ENCODE measurements at regions not wholly inside any gene's neighbourhood (a gene's known extent, or its start where the extent isn't known, plus 50 kb on each side); places are given as distances from the start of the nearest gene placed in this dataset.

DNA sequence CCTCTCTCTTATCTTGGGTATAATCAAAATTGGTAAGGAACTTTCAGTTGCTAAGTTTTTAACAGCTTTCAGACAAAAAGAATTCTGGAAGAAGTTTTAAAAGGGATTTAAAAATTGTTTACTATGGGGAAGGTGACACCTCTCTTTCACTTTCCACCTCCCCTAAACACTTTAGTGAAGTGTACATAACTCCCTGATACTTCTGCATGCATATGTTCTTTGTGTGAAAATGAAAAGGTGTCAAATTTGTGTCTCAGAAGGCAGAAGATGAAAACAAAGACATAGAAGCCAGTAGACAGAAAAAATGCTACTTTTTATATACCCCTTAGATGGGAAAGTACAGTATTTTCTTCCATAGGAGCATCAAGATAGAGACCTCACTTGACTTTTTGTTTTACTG is 117.8 kb downstream of the TMEM26 start:
- no peak overlapping the region for H3K4me3 Mint-ChIP-seq (ENCODE audit: unreplicated experiment)
- no peaks in the 10 kb centered on the region for H3K27me3 Mint-ChIP-seq (ENCODE audit: insufficient read depth, unreplicated experiment)

DNA sequence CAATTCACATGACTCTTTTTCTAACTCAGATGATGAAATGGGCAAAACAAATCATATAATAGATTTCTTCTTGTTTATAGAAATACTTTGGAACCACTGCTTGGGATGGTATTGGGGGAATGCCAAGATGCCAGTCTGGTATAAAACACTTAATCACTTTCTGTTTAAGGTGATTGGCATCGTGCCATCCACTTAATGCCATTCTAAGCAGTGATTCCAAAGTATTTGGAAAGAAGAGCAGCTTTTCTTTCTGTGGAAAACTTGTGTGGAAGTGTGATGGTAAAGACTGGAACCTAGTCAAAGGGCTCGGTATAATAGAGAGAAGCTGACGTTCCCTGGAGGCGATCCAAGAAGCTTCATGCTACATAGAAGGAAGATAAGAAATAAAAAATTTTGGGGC is 120.6 kb downstream of the TMEM26 start:
- Mint-ChIP-seq H3K9me3 (ENCODE audit: unreplicated experiment) (no peaks in the 10 kb centered on the region), H3K27ac (ENCODE audit: low read depth, unreplicated experiment) (no peak overlapping the region), H3K4me3 (ENCODE audit: unreplicated experiment) (no peak overlapping the region), H3K4me1 (ENCODE audit: insufficient read depth, unreplicated experiment) (peaks cover 9% of the 10 kb centered on the region), H3K36me3 (ENCODE audit: insufficient read depth, unreplicated experiment) (no peaks in the 10 kb centered on the region), H3K27me3 (ENCODE audit: insufficient read depth, unreplicated experiment) (no peaks in the 10 kb centered on the region)
- TF ChIP-seq CTCF (IDR thresholded peaks at IDR 0.05; ENCODE audit: unreplicated experiment) = no peak
- intact Hi-C loops (cut with micrococcal nuclease) = no loop called here
- ChIA-PET POLR2A (interaction anchor here (0.6 to 1.0 kb wide), 2 partner anchors 9 to 1949 kb away, joined by 3 read pairs; no protein-coding TSS in a partner anchor), CTCF (interaction anchor here (1.1 kb wide), 1 partner anchor 192 kb away, joined by 3 read pairs; no protein-coding TSS in a partner anchor)
- peak; percentile 23 for DNase-seq (ENCODE audit: unreplicated experiment)
- BruUV-seq (replicated peaks) = no TSS peak

More for the DNA sequence above, 117.8 kb downstream of the TMEM26 start:
- BruUV-seq (replicated peaks) = no TSS peak
- no peaks in the 10 kb centered on the region for H3K9me3 Mint-ChIP-seq (ENCODE audit: unreplicated experiment)
- H3K36me3 Mint-ChIP-seq (ENCODE audit: insufficient read depth, unreplicated experiment) = no peaks in the 10 kb centered on the region
- peaks cover 9% of the 10 kb centered on the region for H3K4me1 Mint-ChIP-seq (ENCODE audit: insufficient read depth, unreplicated experiment)
- no peak for TF ChIP-seq CTCF (IDR thresholded peaks at IDR 0.05; ENCODE audit: unreplicated experiment)
- POLR2A ChIA-PET = no interaction called here
- no peak overlapping the region for H3K27ac Mint-ChIP-seq (ENCODE audit: low read depth, unreplicated experiment)
- CTCF ChIA-PET = no interaction called here
- DNase-seq (ENCODE audit: unreplicated experiment) = no peak
- intact Hi-C loops (cut with micrococcal nuclease) = no loop called here

DNA sequence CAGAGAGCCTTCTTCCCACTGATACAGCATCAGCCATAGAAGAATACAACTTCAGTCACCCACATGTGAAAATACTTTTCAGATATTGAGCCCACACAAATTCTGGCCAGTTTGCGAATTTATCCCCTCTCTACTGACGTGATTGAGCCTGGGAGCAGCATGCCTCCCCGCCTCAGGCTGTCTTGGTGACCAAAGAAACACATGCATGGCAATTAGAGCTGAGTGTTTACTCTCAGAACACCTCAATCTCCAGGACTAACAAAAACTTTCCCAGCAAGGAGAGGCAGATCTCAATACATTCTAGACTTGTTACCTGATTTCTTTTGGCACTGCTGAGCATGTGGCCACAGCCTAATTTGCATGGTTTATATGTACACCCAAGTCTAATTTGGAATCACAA is 122.5 kb downstream of the TMEM26 start:
- H3K27ac Mint-ChIP-seq (ENCODE audit: low read depth, unreplicated experiment) = no peak overlapping the region
- ChIA-PET POLR2A (interaction anchor here (0.7 kb wide), 1 partner anchor 1967 kb away, joined by 3 read pairs; no protein-coding TSS in a partner anchor), CTCF (interaction anchor here (0.8 kb wide), 1 partner anchor 647 kb away, joined by 3 read pairs; no protein-coding TSS in a partner anchor)
- no peaks in the 10 kb centered on the region for H3K9me3 Mint-ChIP-seq (ENCODE audit: unreplicated experiment)
- intact Hi-C loops (cut with micrococcal nuclease) = no loop called here
- BruUV-seq (replicated peaks) = no TSS peak
- DNase-seq (ENCODE audit: unreplicated experiment) = no peak
- no peak overlapping the region for H3K4me3 Mint-ChIP-seq (ENCODE audit: unreplicated experiment)
- H3K36me3 Mint-ChIP-seq (ENCODE audit: insufficient read depth, unreplicated experiment) = no peaks in the 10 kb centered on the region
- H3K4me1 Mint-ChIP-seq (ENCODE audit: insufficient read depth, unreplicated experiment) = peaks cover 9% of the 10 kb centered on the region
- no peaks in the 10 kb centered on the region for H3K27me3 Mint-ChIP-seq (ENCODE audit: insufficient read depth, unreplicated experiment)
- no peak for TF ChIP-seq CTCF (IDR thresholded peaks at IDR 0.05; ENCODE audit: unreplicated experiment)

- no peak overlapping the region for H3K27ac Mint-ChIP-seq (ENCODE audit: low read depth, unreplicated experiment)
- POLR2A ChIA-PET = no interaction called here
- no TSS peak for BruUV-seq (replicated peaks)
- no peak for TF ChIP-seq CTCF (IDR thresholded peaks at IDR 0.05; ENCODE audit: unreplicated experiment)
- peaks cover 9% of the 10 kb centered on the region for H3K4me1 Mint-ChIP-seq (ENCODE audit: insufficient read depth, unreplicated experiment)
- no peaks in the 10 kb centered on the region for H3K9me3 Mint-ChIP-seq (ENCODE audit: unreplicated experiment)
- no peaks in the 10 kb centered on the region for H3K27me3 Mint-ChIP-seq (ENCODE audit: insufficient read depth, unreplicated experiment)
- CTCF ChIA-PET = no interaction called here
- no peak for DNase-seq (ENCODE audit: unreplicated experiment)
- H3K4me3 Mint-ChIP-seq (ENCODE audit: unreplicated experiment) = no peak overlapping the region
- H3K36me3 Mint-ChIP-seq (ENCODE audit: insufficient read depth, unreplicated experiment) = no peaks in the 10 kb centered on the region
- intact Hi-C loops (cut with micrococcal nuclease) = no loop called here
These were observed 123.3 kb downstream of the TMEM26 start for GRCh38 chr10:61329854-61330253.
